Calu3 (cell line): ENCODE measurements at regions not wholly inside any gene's neighbourhood (a gene's known extent, or its start where the extent isn't known, plus 50 kb on each side); places are given as distances from the start of the nearest gene placed in this dataset.

ENCODE experiments used
- BruUV-seq: library from RNA; stranded (reverse); fragments of 400-500 nt; replicated peaks from 2 replicates; lab custom pipeline; 2021; lab: Mats Ljungman, UMichigan
- CTCF ChIA-PET: fragments of 300-600 bp; sonication (Branson Sonifier 250); formaldehyde crosslinking; loops from one replicate; lab custom pipeline; 2022; ENCODE audit warnings: antibody characterized with exemption; lab: Charles Lee
- DNase-seq: peaks from one replicate; pipeline ENCODE4 v3.0.0; 2022
- H3K27ac Mint-ChIP-seq: one replicate; pipeline ENCODE4 v1.8.0; 2022; ENCODE audit warnings: mixed read lengths; ENCODE audit not compliant: unreplicated experiment
- H3K27me3 Mint-ChIP-seq: one replicate; pipeline ENCODE4 v1.8.0; 2022; ENCODE audit warnings: mixed read lengths; ENCODE audit not compliant: unreplicated experiment
- H3K36me3 Mint-ChIP-seq: one replicate; pipeline ENCODE4 v1.8.0; 2022; ENCODE audit warnings: mild to moderate bottlenecking, moderate library complexity, mixed read lengths; ENCODE audit not compliant: insufficient read depth, unreplicated experiment
- H3K4me1 Mint-ChIP-seq: one replicate; pipeline ENCODE4 v1.8.0; 2022; ENCODE audit warnings: mild to moderate bottlenecking, low read depth, mixed read lengths; ENCODE audit not compliant: unreplicated experiment
- H3K4me3 Mint-ChIP-seq: one replicate; pipeline ENCODE4 v1.8.0; 2022; ENCODE audit warnings: mild to moderate bottlenecking, low read depth, moderate library complexity, mixed read lengths; ENCODE audit not compliant: unreplicated experiment
- H3K9me3 Mint-ChIP-seq: one replicate; pipeline ENCODE4 v1.8.0; 2022; ENCODE audit warnings: low read depth, mixed read lengths; ENCODE audit not compliant: unreplicated experiment
- intact Hi-C: fragments of 100-400 bp; cut with micrococcal nuclease; formaldehyde crosslinking; loops from one replicate; pipeline ENCODE4 v1.10.0; 2022; ENCODE audit not compliant: unreplicated experiment
- TF ChIP-seq, protein P1 (sequence below): fragments of 200-600 bp; IDR thresholded peaks from one replicate; pipeline ENCODE4 v1.8.0; 2022; ENCODE audit warnings: antibody characterized with exemption; ENCODE audit not compliant: unreplicated experiment

GRCh38 chr5:2688586-2688985 is 62.9 kb downstream of the IRX2 start:
- no peaks in the 10 kb centered on the region for H3K36me3 Mint-ChIP-seq
- H3K4me3 Mint-ChIP-seq: no peak overlapping the region
- H3K4me1 Mint-ChIP-seq: no peaks in the 10 kb centered on the region
- CTCF ChIA-PET: no interaction called here
- TF ChIP-seq, protein P1, sequence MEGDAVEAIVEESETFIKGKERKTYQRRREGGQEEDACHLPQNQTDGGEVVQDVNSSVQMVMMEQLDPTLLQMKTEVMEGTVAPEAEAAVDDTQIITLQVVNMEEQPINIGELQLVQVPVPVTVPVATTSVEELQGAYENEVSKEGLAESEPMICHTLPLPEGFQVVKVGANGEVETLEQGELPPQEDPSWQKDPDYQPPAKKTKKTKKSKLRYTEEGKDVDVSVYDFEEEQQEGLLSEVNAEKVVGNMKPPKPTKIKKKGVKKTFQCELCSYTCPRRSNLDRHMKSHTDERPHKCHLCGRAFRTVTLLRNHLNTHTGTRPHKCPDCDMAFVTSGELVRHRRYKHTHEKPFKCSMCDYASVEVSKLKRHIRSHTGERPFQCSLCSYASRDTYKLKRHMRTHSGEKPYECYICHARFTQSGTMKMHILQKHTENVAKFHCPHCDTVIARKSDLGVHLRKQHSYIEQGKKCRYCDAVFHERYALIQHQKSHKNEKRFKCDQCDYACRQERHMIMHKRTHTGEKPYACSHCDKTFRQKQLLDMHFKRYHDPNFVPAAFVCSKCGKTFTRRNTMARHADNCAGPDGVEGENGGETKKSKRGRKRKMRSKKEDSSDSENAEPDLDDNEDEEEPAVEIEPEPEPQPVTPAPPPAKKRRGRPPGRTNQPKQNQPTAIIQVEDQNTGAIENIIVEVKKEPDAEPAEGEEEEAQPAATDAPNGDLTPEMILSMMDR: no peak
- no peaks in the 10 kb centered on the region for H3K27me3 Mint-ChIP-seq
- peaks cover 10% of the 10 kb centered on the region for H3K9me3 Mint-ChIP-seq
- H3K27ac Mint-ChIP-seq: no peak overlapping the region
- no TSS peak for BruUV-seq
- DNase-seq: no peak
- intact Hi-C loops: no loop called here

- CTCF ChIA-PET: no interaction called here
- H3K27ac Mint-ChIP-seq: no peak overlapping the region
- intact Hi-C loops: no loop called here
- TF ChIP-seq, protein P1: no peak
- no peak for DNase-seq
- H3K27me3 Mint-ChIP-seq: no peaks in the 10 kb centered on the region
- BruUV-seq: no TSS peak
- no peaks in the 10 kb centered on the region for H3K36me3 Mint-ChIP-seq
- peaks cover 16% of the 10 kb centered on the region for H3K9me3 Mint-ChIP-seq
- H3K4me1 Mint-ChIP-seq: no peaks in the 10 kb centered on the region
- H3K4me3 Mint-ChIP-seq: no peak overlapping the region
Measured at GRCh38 chr5:2687746-2688145, 63.7 kb downstream of the IRX2 start.

DNA sequence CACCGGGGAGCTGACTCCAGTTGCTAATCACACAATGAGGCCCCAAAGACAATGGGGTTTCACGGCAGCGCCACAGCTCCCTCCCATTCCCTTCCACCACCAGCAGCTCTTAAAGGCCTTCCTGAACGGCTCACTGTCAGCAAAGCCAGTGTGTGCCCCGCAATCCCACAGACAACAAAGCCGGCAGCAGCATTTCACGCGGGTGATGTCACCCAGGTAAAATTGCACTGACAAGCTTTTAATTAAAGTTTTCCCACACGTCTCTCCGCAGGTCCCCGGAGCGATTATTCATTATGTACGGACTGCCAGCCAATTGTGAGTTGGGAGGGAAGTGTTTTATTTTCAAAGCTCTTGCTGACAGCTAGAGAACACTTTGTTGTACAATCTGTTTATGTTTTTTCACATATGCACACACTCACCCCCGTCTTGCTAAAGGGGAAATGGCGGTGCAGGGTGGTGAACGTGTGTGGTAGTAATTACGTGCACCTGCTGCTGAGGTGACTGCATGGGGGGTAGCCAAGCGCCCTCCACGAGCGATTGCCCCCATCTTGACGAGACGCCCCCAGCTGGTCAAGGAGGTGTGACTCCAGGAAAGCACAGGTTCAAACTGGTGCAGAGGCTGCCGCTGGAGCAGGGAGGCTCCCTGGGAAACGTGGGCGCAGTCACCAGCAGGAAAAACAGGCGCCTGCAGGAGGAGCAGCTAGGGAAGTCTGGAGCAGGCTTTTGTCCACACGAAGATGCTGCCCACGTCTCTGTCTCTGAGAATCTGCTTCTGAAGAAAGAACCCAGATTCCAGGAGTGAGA is 65.0 kb downstream of the IRX2 start:
- no peak overlapping the region for H3K27ac Mint-ChIP-seq
- DNase-seq: no peak
- peaks cover 17% of the 10 kb centered on the region for H3K9me3 Mint-ChIP-seq
- CTCF ChIA-PET: no interaction called here
- TF ChIP-seq, protein P1: no peak
- intact Hi-C loops: no loop called here
- no peaks in the 10 kb centered on the region for H3K4me1 Mint-ChIP-seq
- no peaks in the 10 kb centered on the region for H3K36me3 Mint-ChIP-seq
- no peak overlapping the region for H3K4me3 Mint-ChIP-seq
- H3K27me3 Mint-ChIP-seq: no peaks in the 10 kb centered on the region
- BruUV-seq: no TSS peak

DNA sequence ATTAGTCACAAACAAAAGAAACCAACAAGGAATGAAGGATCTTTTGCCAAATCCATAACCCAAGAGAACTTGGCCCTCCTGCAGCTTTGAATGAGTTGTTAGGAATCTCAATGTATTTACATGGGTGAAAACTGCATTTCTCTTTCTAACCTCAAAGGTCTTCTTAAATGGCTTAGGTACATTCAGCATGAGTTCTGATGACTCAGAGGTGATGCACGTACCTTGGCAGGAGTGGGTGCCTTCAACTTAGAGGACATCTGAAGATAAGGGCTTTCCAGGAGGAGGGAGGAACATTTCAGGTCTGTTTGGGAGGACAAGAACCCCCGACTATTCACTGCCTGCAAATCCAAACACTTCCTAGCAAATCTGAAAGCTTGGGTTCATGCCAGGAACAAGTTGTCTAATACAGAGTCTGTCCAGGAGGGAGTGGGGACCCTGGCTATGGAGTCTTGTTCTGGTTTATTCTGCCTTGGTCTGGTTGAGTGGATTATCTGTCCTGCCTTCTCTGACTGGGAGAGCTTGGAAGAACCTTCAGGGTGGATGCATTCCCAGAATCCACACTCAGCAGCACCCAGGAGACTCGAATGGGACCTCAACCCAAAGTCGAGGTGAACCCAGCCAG is 65.7 kb downstream of the IRX2 start:
- H3K27me3 Mint-ChIP-seq: no peaks in the 10 kb centered on the region
- TF ChIP-seq, protein P1: no peak
- H3K4me1 Mint-ChIP-seq: no peaks in the 10 kb centered on the region
- BruUV-seq: no TSS peak
- no peak for DNase-seq
- H3K4me3 Mint-ChIP-seq: no peak overlapping the region
- H3K27ac Mint-ChIP-seq: no peak overlapping the region
- CTCF ChIA-PET: no interaction called here
- H3K36me3 Mint-ChIP-seq: no peaks in the 10 kb centered on the region
- H3K9me3 Mint-ChIP-seq: peaks cover 18% of the 10 kb centered on the region
- intact Hi-C loops: no loop called here
